NCI-H524 (cell line): ENCODE measurements at regions not wholly inside any gene's neighbourhood (a gene's known extent, or its start where the extent isn't known, plus 50 kb on each side); places are given as distances from the start of the nearest gene placed in this dataset.
"Not testable (repeated sequence)": the region's sequence is repeated elsewhere in the genome, so short reads cannot be mapped to it uniquely, and the experiment has no call there.

Experiments used
- DNase-seq, 2 experiments: peaks; one replicate each; lab custom pipeline; 2025; lab: John Stamatoyannopoulos, UW

GRCh38 chr2:200173691-200174090, 132.8 kb upstream of the SPATS2L start:
- no peak for DNase-seq

GRCh38 chr2:200174433-200175216, 131.9 kb upstream of the SPATS2L start:
- DNase-seq, result no peak

GRCh38 chr2:200177971-200178911, 128.3 kb upstream of the SPATS2L start:
- DNase-seq, result peak; percentile 96 to 98

- no peak for DNase-seq
Measured at GRCh38 chr2:200179151-200179550, 127.3 kb upstream of the SPATS2L start.

GRCh38 chr2:200180943-200181342, 125.5 kb upstream of the SPATS2L start:
- DNase-seq, result no peak

- DNase-seq, result no peak
Measured at GRCh38 chr2:200181755-200182154, 124.7 kb upstream of the SPATS2L start.

- DNase-seq, result no peak
Measured at GRCh38 chr2:200184748-200185627, 121.5 kb upstream of the SPATS2L start.

GRCh38 chr2:200185628-200186000, 120.9 kb upstream of the SPATS2L start:
- peak; percentile 21 to 61 for DNase-seq

- no peak for DNase-seq
Measured at GRCh38 chr2:200186002-200186401, 120.5 kb upstream of the SPATS2L start.

- DNase-seq, result no peak
Measured at GRCh38 chr2:200188876-200189275, 117.6 kb upstream of the SPATS2L start.

- no peak for DNase-seq
Measured at GRCh38 chr2:200189964-200190363, 116.5 kb upstream of the SPATS2L start.

GRCh38 chr2:200193331-200193730, 113.2 kb upstream of the SPATS2L start:
- no peak for DNase-seq

GRCh38 chr2:200193791-200194190, 112.7 kb upstream of the SPATS2L start:
- DNase-seq, result no peak

- no peak for DNase-seq
Measured at GRCh38 chr2:200194746-200195145, 111.7 kb upstream of the SPATS2L start.

GRCh38 chr2:200199005-200199404, 107.5 kb upstream of the SPATS2L start:
- DNase-seq, result no peak

- peak in 1 of 2 experiments; percentile 33 for DNase-seq
Measured at GRCh38 chr2:200199576-200200263, 106.8 kb upstream of the SPATS2L start.

- DNase-seq, result not testable (repeated sequence)
Measured at GRCh38 chr2:200201839-200202238, 104.7 kb upstream of the SPATS2L start.

GRCh38 chr2:200203381-200203827, 103.1 kb upstream of the SPATS2L start:
- no peak for DNase-seq

- no peak for DNase-seq
Measured at GRCh38 chr2:200208041-200208440, 98.5 kb upstream of the SPATS2L start.

- DNase-seq, result no peak
Measured at GRCh38 chr2:200209030-200209429, 97.5 kb upstream of the SPATS2L start.

- DNase-seq, result peak in 1 of 2 experiments; percentile 21
Measured at GRCh38 chr2:200211643-200212042, 94.8 kb upstream of the SPATS2L start.
